ENCODE measurements at regions not wholly inside any gene's neighbourhood (a gene's known extent, or its start where the extent isn't known, plus 50 kb on each side); places are given as distances from the start of the nearest gene placed in this dataset.

GRCh38 chr7:152949253-152949652, 189.7 kb downstream of the ACTR3B start:
- no peak for ATAC-seq
- TF ChIP-seq ZFP3 (CRISPR knock-in tag; IDR thresholded peaks at IDR 0.05) (no peak), CREB5 (CRISPR knock-in tag; IDR thresholded peaks at IDR 0.05; ENCODE audit: low read depth) (no peak), PPARA (CRISPR knock-in tag; IDR thresholded peaks at IDR 0.05; ENCODE audit: borderline replicate concordance) (no peak), TCF4 (CRISPR knock-in tag; IDR thresholded peaks at IDR 0.05; ENCODE audit: borderline replicate concordance) (no peak), SNAI2 (CRISPR knock-in tag; IDR thresholded peaks at IDR 0.05) (no peak), CSDC2 (CRISPR knock-in tag; IDR thresholded peaks at IDR 0.05) (no peak), PATZ1 (CRISPR knock-in tag; IDR thresholded peaks at IDR 0.05; ENCODE audit: borderline replicate concordance) (no peak), POU6F1 (CRISPR knock-in tag; IDR thresholded peaks at IDR 0.05; ENCODE audit: borderline replicate concordance, low read depth) (no peak), GLIS3 (CRISPR knock-in tag; IDR thresholded peaks at IDR 0.05) (no peak)

GRCh38 chr7:152949790-152950189, 190.2 kb downstream of the ACTR3B start:
- no peak for ATAC-seq
- TF ChIP-seq ZFP30 (CRISPR knock-in tag; IDR thresholded peaks at IDR 0.05) (no peak), POU6F1 (CRISPR knock-in tag; IDR thresholded peaks at IDR 0.05; ENCODE audit: borderline replicate concordance, low read depth) (no peak), SNAI2 (CRISPR knock-in tag; IDR thresholded peaks at IDR 0.05) (no peak), ARNTL (CRISPR knock-in tag; IDR thresholded peaks at IDR 0.05; ENCODE audit: borderline replicate concordance, low read depth) (no peak), CSRNP3 (CRISPR knock-in tag; IDR thresholded peaks at IDR 0.05) (no peak), ISL1 (CRISPR knock-in tag; IDR thresholded peaks at IDR 0.05) (no peak), PATZ1 (CRISPR knock-in tag; IDR thresholded peaks at IDR 0.05; ENCODE audit: borderline replicate concordance) (no peak), GLIS3 (CRISPR knock-in tag; IDR thresholded peaks at IDR 0.05) (no peak), TOX (CRISPR knock-in tag; IDR thresholded peaks at IDR 0.05; ENCODE audit: borderline replicate concordance) (no peak), BACH2 (CRISPR knock-in tag; IDR thresholded peaks at IDR 0.05; ENCODE audit: borderline replicate concordance) (no peak), ZNF8 (CRISPR knock-in tag; IDR thresholded peaks at IDR 0.05) (no peak), ESRRG (CRISPR knock-in tag; IDR thresholded peaks at IDR 0.05) (no peak), CSDC2 (CRISPR knock-in tag; IDR thresholded peaks at IDR 0.05) (no peak), OSR1 (CRISPR knock-in tag; IDR thresholded peaks at IDR 0.05) (no peak), ZFP3 (CRISPR knock-in tag; IDR thresholded peaks at IDR 0.05) (no peak), RARB (CRISPR knock-in tag; IDR thresholded peaks at IDR 0.05) (no peak), ZNF565 (CRISPR knock-in tag; conservative IDR thresholded peaks at IDR 0.05; ENCODE audit: low read depth) (no peak), ZNF70 (CRISPR knock-in tag; IDR thresholded peaks at IDR 0.05) (no peak), PPARA (CRISPR knock-in tag; IDR thresholded peaks at IDR 0.05; ENCODE audit: borderline replicate concordance) (no peak), ZC3H10 (CRISPR knock-in tag; IDR thresholded peaks at IDR 0.05) (no peak)

Measured in SK-N-SH treated with all-trans-retinoic acid at 6 μM for 48 hours (cell line).